Large intestine (tissue), 3 donors: ENCODE measurements at regions not wholly inside any gene's neighbourhood (a gene's known extent, or its start where the extent isn't known, plus 50 kb on each side); places are given as distances from the start of the nearest gene placed in this dataset.
A peak's percentile ranks its signal among the peaks of the same experiment; 100 is the strongest.

Experiments
- DNase-seq, 2 donors: peaks; one replicate each; pipeline versions ENCODE4 v3.0.0 to v3.0.0-alpha.2; 2013
- H3K27ac ChIP-seq: one replicate; pipeline ENCODE4 v1.5.1; 2013; ENCODE audit warnings: low read length
- H3K27me3 ChIP-seq: 2 replicates; pipeline ENCODE4 v1.6.1; 2013; ENCODE audit warnings: low read length; ENCODE audit not compliant: control insufficient read depth, insufficient read depth
- H3K36me3 ChIP-seq: 2 replicates; pipeline ENCODE4 v1.6.1; 2013; ENCODE audit warnings: low read length; ENCODE audit not compliant: control insufficient read depth, insufficient read depth
- H3K4me1 ChIP-seq: one replicate; pipeline ENCODE4 v1.6.1; 2013; ENCODE audit warnings: low read length; ENCODE audit not compliant: control insufficient read depth, insufficient read depth
- H3K4me3 ChIP-seq: one replicate; pipeline ENCODE4 v1.5.1; 2013; ENCODE audit warnings: low read length
- H3K9me3 ChIP-seq: one replicate; pipeline ENCODE4 v1.6.1; 2013; ENCODE audit warnings: mild to moderate bottlenecking, low read depth, low read length, moderate library complexity; ENCODE audit not compliant: control insufficient read depth
- WGBS: methylation state at CpG from one replicate; pipeline ENCODE4 v1.1.5; 2013; ENCODE audit warnings: low lambda C conversion rate; ENCODE audit not compliant: insufficient coverage; 5-methylcytosine and 5-hydroxymethylcytosine counted together

DNA sequence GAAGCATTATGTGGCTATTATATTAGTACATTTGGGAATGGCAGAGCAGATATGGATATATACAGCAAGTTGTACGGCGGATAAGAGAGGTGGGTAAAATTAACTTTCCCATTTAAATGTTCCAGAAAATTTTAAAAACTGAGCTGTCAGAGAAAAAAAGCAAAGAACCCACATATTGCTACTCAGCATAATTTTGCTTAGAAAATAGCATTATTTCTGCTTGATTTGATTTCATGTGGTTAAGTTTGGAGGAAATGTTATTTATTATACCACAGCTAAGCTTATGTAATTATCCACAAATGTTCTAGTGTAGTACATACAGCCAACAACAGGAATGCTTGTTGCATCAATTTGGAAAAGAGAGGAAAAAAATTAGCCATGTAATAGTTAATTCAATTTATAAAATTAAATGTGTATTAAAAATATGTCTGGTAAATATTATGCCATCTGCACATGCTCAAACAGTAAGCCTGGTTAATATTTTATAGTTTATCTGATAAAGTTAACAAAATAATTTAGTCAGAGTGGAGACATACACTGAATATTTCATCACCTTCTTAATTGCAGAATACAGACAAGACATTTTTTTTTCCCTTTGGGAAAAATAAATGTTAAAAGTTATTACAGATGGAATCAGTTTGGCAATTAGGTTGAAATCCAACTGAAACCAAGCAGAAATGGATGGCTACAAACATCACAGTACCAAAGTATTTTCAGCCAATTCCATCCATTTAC, 172.1 kb upstream of the ID4 start:
- Histone ChIP-seq H3K27ac (no peak overlapping the region), H3K4me3 (no peak overlapping the region), H3K9me3 (no peaks in the 10 kb centered on the region), H3K27me3 (no peaks in the 10 kb centered on the region), H3K4me1 (no peaks in the 10 kb centered on the region), H3K36me3 (no peaks in the 10 kb centered on the region)
- WGBS: 93% methylated on average over 2 of the region's 2 CpGs
- no peak for DNase-seq

GRCh38 chr6:19665613-19665909, 171.6 kb upstream of the ID4 start:
- DNase-seq: no peak
- H3K4me1 ChIP-seq: no peaks in the 10 kb centered on the region
- no CpG with 5 or more reads among the region's 1 CpG for WGBS
- no peaks in the 10 kb centered on the region for H3K9me3 ChIP-seq
- H3K36me3 ChIP-seq: no peaks in the 10 kb centered on the region
- H3K4me3 ChIP-seq: no peak overlapping the region
- no peaks in the 10 kb centered on the region for H3K27me3 ChIP-seq
- H3K27ac ChIP-seq: no peak overlapping the region

DNA sequence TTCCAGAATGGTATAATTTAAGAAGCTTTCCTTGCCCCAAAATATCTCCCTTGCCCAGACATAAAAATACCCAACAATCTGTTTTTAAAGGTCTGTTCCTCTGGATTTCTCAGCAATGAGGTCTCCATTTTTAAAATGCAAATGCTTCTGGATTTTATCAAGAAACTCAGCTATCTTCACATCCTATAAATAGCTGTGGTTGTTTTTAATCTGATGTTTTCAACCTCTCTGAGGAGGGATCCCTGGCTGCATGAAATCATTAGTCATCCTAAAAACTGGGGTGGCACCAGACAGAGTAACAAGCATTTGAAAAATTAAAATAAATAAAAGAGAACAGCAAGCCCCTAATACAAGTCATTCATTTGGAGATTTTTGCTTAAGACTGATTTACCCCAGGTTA, 168.5 kb upstream of the ID4 start:
- H3K36me3 ChIP-seq: no peaks in the 10 kb centered on the region
- no peaks in the 10 kb centered on the region for H3K9me3 ChIP-seq
- no peaks in the 10 kb centered on the region for H3K27me3 ChIP-seq
- no peak for DNase-seq
- no peak overlapping the region for H3K27ac ChIP-seq
- no peaks in the 10 kb centered on the region for H3K4me1 ChIP-seq
- H3K4me3 ChIP-seq: no peak overlapping the region

DNA sequence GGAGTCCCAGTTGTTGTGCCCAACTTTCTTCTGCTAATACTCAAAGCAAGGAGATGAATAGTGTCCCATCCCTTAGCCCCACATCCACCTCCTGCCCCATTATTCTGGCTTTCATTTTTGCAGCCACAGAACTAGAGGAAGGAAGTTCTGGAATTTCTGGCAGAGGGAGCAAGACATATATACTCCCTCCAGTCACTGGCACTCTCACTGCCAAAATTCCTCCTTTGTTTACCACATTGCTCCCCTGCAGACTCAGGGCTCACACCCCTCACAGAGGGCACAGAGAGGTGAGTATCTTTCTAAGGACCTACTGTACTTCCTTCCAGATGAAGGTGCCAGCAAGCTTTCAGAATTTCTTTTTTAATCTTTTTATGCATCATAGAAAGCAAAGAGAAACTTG, 168.0 kb upstream of the ID4 start:
- Histone ChIP-seq H3K27ac (no peak overlapping the region), H3K4me3 (no peak overlapping the region)
- no peak for DNase-seq

GRCh38 chr6:19682859-19683258, 154.3 kb upstream of the ID4 start:
- Histone ChIP-seq H3K27ac (no peak overlapping the region), H3K9me3 (no peaks in the 10 kb centered on the region), H3K36me3 (no peaks in the 10 kb centered on the region), H3K4me1 (no peaks in the 10 kb centered on the region), H3K4me3 (no peak overlapping the region), H3K27me3 (no peaks in the 10 kb centered on the region)
- no peak for DNase-seq

More for the DNA sequence above, 168.0 kb upstream of the ID4 start:
- no peaks in the 10 kb centered on the region for H3K27me3 ChIP-seq
- no peaks in the 10 kb centered on the region for H3K9me3 ChIP-seq
- H3K36me3 ChIP-seq: no peaks in the 10 kb centered on the region
- no peaks in the 10 kb centered on the region for H3K4me1 ChIP-seq

GRCh38 chr6:19690325-19691075, 146.7 kb upstream of the ID4 start:
- no peak overlapping the region for H3K4me3 ChIP-seq
- H3K9me3 ChIP-seq: no peaks in the 10 kb centered on the region
- H3K27me3 ChIP-seq: peaks cover 32% of the 10 kb centered on the region
- no peak for DNase-seq
- WGBS: 20% methylated on average over 1 of the region's 6 CpGs
- H3K4me1 ChIP-seq: no peaks in the 10 kb centered on the region
- no peaks in the 10 kb centered on the region for H3K36me3 ChIP-seq
- H3K27ac ChIP-seq: no peak overlapping the region

- Histone ChIP-seq H3K4me1 (no peaks in the 10 kb centered on the region), H3K4me3 (peak overlapping the region; percentile 28), H3K9me3 (no peaks in the 10 kb centered on the region), H3K36me3 (no peaks in the 10 kb centered on the region), H3K27ac (no peak overlapping the region), H3K27me3 (peaks cover 32% of the 10 kb centered on the region)
- DNase-seq: peak in 1 of 2 donors; percentile 3
- WGBS: 0% methylated on average over 1 of the region's 44 CpGs
These were observed 145.6 kb upstream of the ID4 start for GRCh38 chr6:19691465-19692167.

GRCh38 chr6:19692506-19693298, 144.5 kb upstream of the ID4 start:
- no peak for DNase-seq
- no peaks in the 10 kb centered on the region for H3K36me3 ChIP-seq
- no peak overlapping the region for H3K4me3 ChIP-seq
- no CpG with 5 or more reads among the region's 3 CpGs for WGBS
- peaks cover 32% of the 10 kb centered on the region for H3K27me3 ChIP-seq
- no peak overlapping the region for H3K27ac ChIP-seq
- H3K9me3 ChIP-seq: no peaks in the 10 kb centered on the region
- H3K4me1 ChIP-seq: no peaks in the 10 kb centered on the region

- H3K27ac ChIP-seq: no peak overlapping the region
- H3K36me3 ChIP-seq: no peaks in the 10 kb centered on the region
- no peaks in the 10 kb centered on the region for H3K9me3 ChIP-seq
- H3K4me1 ChIP-seq: no peaks in the 10 kb centered on the region
- no peak overlapping the region for H3K4me3 ChIP-seq
- peaks cover 32% of the 10 kb centered on the region for H3K27me3 ChIP-seq
- WGBS: 83% methylated on average over 3 of the region's 3 CpGs
- DNase-seq: no peak
These were observed 142.5 kb upstream of the ID4 start for GRCh38 chr6:19694697-19695096.

GRCh38 chr6:19697744-19698290, 139.4 kb upstream of the ID4 start:
- DNase-seq: no peak
- H3K27ac ChIP-seq: no peak overlapping the region
- no peaks in the 10 kb centered on the region for H3K36me3 ChIP-seq
- H3K4me1 ChIP-seq: no peaks in the 10 kb centered on the region
- no peaks in the 10 kb centered on the region for H3K9me3 ChIP-seq
- 100% methylated on average over 1 of the region's 3 CpGs for WGBS
- peaks cover 4% of the 10 kb centered on the region for H3K27me3 ChIP-seq
- no peak overlapping the region for H3K4me3 ChIP-seq
